ENCODE measurements at regions not wholly inside any gene's neighbourhood (a gene's known extent, or its start where the extent isn't known, plus 50 kb on each side); places are given as distances from the start of the nearest gene placed in this dataset.

GRCh38 chr7:142535123-142535779 is 214.0 kb upstream of the PRSS1 start:
- intact Hi-C loops (cut with DNase I; ENCODE audit: low total_unique reads) = no loop called here
- no peak for DNase-seq

GRCh38 chr7:142534726-142535122 is 214.5 kb upstream of the PRSS1 start:
- Histone ChIP-seq H3K4me3 (no peak overlapping the region), H3K27ac (no peak overlapping the region), H3K27me3 (no peaks in the 10 kb centered on the region), H3K36me3 (no peaks in the 10 kb centered on the region), H3K4me1 (no peaks in the 10 kb centered on the region), H3K9me3 (no peaks in the 10 kb centered on the region)
- intact Hi-C loops (cut with DNase I; ENCODE audit: low total_unique reads) = no loop called here
- TF ChIP-seq POLR2A (IDR thresholded peaks at IDR 0.05) = no peak
- no peak for TF ChIP-seq CTCF (IDR thresholded peaks at IDR 0.05)
- DNase-seq = no peak

More at GRCh38 chr7:142535123-142535779, 214.0 kb upstream of the PRSS1 start:
- Histone ChIP-seq H3K4me1 (no peaks in the 10 kb centered on the region), H3K4me3 (no peak overlapping the region), H3K27me3 (no peaks in the 10 kb centered on the region), H3K36me3 (no peaks in the 10 kb centered on the region), H3K9me3 (no peaks in the 10 kb centered on the region), H3K27ac (no peak overlapping the region)
- peak in 2 of 4 experiments; percentile 12 to 21 for TF ChIP-seq CTCF (IDR thresholded peaks at IDR 0.05)
- TF ChIP-seq POLR2A (IDR thresholded peaks at IDR 0.05) = no peak

GRCh38 chr7:142533920-142534319 is 215.4 kb upstream of the PRSS1 start:
- no peak overlapping the region for H3K4me3 ChIP-seq
- no peak overlapping the region for H3K27ac ChIP-seq
- H3K4me1 ChIP-seq = no peaks in the 10 kb centered on the region
- no peak for DNase-seq
- no peaks in the 10 kb centered on the region for H3K27me3 ChIP-seq
- no peaks in the 10 kb centered on the region for H3K36me3 ChIP-seq
- TF ChIP-seq POLR2A (IDR thresholded peaks at IDR 0.05) (no peak), CTCF (IDR thresholded peaks at IDR 0.05) (no peak)
- intact Hi-C loops (cut with DNase I; ENCODE audit: low total_unique reads) = no loop called here
- H3K9me3 ChIP-seq = no peaks in the 10 kb centered on the region

- intact Hi-C loops (cut with DNase I; ENCODE audit: low total_unique reads) = no loop called here
- no peaks in the 10 kb centered on the region for H3K9me3 ChIP-seq
- no peak overlapping the region for H3K27ac ChIP-seq
- no peak overlapping the region for H3K4me3 ChIP-seq
- no peak for DNase-seq
- H3K27me3 ChIP-seq = no peaks in the 10 kb centered on the region
- no peaks in the 10 kb centered on the region for H3K36me3 ChIP-seq
- no peak for TF ChIP-seq POLR2A (IDR thresholded peaks at IDR 0.05)
- TF ChIP-seq CTCF (IDR thresholded peaks at IDR 0.05) = no peak
- H3K4me1 ChIP-seq = no peaks in the 10 kb centered on the region
These were observed 219.7 kb upstream of the PRSS1 start for GRCh38 chr7:142529591-142529990.

GRCh38 chr7:142528608-142529408 is 220.5 kb upstream of the PRSS1 start:
- DNase-seq = no peak
- TF ChIP-seq POLR2A (IDR thresholded peaks at IDR 0.05) = no peak
- TF ChIP-seq CTCF (IDR thresholded peaks at IDR 0.05) = no peak
- no peaks in the 10 kb centered on the region for H3K4me1 ChIP-seq
- H3K36me3 ChIP-seq = no peaks in the 10 kb centered on the region
- H3K9me3 ChIP-seq = no peaks in the 10 kb centered on the region
- H3K4me3 ChIP-seq = no peak overlapping the region
- intact Hi-C loops (cut with DNase I; ENCODE audit: low total_unique reads) = no loop called here
- H3K27me3 ChIP-seq = no peaks in the 10 kb centered on the region
- no peak overlapping the region for H3K27ac ChIP-seq
